GM10248 (cell line): ENCODE measurements at regions not wholly inside any gene's neighbourhood (a gene's known extent, or its start where the extent isn't known, plus 50 kb on each side); places are given as distances from the start of the nearest gene placed in this dataset.

Experiments used
- CTCF ChIA-PET: fragments of 300-600 bp; sonication (Branson Sonifier 250); formaldehyde crosslinking; extraction: SDS; loops from one replicate; lab custom pipeline; 2021; ENCODE audit warnings: antibody characterized with exemption; lab: Yijun Ruan, JAX
- POLR2A ChIA-PET: fragments of 350-650 bp; sonication (Branson Sonifier 250); formaldehyde crosslinking; extraction: SDS; loops from one replicate; lab custom pipeline; 2020; ENCODE audit warnings: antibody characterized with exemption; lab: Yijun Ruan, JAX
- DNase-seq: peaks from one replicate; pipeline ENCODE4 v3.0.0; 2012; ENCODE audit errors: extremely low spot score
- CTCF ChIP-seq: IDR thresholded peaks from 2 replicates; pipeline ENCODE4 v1.5.1; 2012; ENCODE audit warnings: mild to moderate bottlenecking, low read depth; ENCODE audit errors: extremely low read depth, missing control alignments, control extremely low read depth

DNA sequence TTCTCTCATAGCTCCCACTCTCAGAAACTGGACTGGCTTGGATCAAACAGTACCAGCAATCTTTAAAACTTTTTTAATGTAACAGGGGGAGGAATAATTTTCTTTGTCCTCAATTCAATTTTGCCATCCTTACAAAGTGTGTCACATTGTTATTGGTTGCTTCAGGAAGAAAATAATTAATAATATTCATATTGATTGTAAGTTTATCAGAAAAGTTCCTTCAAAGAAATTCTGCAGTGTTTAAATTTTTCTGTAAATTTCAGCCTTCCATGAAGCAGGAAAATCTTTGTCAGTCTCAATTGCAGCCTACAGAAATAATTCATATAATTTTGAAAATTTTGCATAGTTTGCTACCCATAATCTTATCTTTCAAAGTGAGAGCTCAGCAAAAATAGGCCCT is 1119.1 kb upstream of the ATXN7L3B start:
- no peak for TF ChIP-seq CTCF
- ChIA-PET POLR2A (no interaction called here), CTCF (no interaction called here)
- DNase-seq = no peak

- DNase-seq = no peak
- ChIA-PET POLR2A (no interaction called here), CTCF (interaction anchor here (0.9 to 1.9 kb wide), 4 partner anchors 8 to 31 kb away, joined by 3 to 4 read pairs (median 3); no protein-coding TSS in a partner anchor)
- TF ChIP-seq CTCF = no peak
These were observed 1115.8 kb upstream of the ATXN7L3B start for GRCh38 chr12:73421832-73422231.

DNA sequence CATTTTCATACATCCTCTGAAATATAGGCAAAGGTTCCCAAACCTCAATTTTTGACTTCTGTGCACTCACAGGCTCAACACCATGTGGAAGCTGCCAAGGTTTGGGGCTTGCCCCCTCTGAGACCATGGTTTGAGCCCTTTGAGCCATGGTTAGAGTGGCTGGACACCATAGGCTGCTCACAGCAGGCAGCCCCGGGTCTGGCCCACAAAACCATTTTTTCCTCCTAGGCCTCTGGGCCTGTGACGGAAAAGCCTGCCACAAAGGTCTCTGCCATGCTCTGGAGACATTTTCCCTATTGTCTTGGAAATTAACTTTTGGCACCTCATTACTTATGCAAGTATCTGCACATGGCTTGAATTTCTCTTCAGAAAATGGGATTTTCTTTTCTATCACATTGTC is 1113.2 kb upstream of the ATXN7L3B start:
- DNase-seq = no peak
- ChIA-PET POLR2A (no interaction called here), CTCF (no interaction called here)
- TF ChIP-seq CTCF = no peak

GRCh38 chr12:73445658-73446324 is 1091.8 kb upstream of the ATXN7L3B start:
- ChIA-PET CTCF (no interaction called here), POLR2A (no interaction called here)
- DNase-seq = no peak
- TF ChIP-seq CTCF = no peak

DNA sequence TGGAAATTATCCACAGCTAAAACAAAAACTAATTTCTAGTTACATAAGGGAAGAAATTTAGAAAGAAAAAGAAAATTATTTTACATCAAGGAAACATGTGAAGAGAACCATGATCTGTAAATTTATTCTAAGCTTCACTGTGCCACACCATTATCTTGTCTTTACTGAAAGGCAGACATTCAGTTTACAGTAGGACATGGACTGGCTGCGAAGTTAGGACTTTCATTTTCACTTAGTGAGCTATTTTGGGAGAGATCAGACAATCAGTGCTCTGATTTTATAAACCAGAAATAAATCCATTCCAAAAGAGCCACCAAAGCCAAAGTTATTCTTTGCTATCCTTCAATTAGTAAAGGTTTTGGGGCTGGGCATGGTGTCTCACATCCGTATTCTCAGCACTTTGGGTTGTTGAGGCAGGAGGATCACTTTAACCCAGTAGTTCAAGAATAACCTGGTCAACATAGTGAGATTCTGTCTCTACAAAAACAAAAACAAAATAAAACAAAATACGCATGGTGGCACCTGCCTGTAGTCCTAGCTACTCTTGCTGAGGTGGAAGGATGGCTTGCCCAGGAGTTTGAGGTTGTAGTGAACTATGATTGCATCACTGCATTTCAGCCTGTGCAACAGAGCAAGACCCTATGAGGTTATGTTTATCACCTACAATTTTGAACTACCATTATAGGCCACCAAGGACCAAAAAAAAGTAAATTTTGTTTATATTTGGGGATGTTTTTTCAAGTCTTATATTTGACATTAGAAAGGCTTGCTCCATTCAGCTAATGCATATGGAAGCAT is 1084.8 kb upstream of the ATXN7L3B start:
- POLR2A ChIA-PET = no interaction called here
- DNase-seq = no peak
- no peak for TF ChIP-seq CTCF
- CTCF ChIA-PET = interaction anchor here (0.7 kb wide), 1 partner anchor 31 kb away, joined by 3 read pairs; no protein-coding TSS in a partner anchor

- ChIA-PET CTCF (no interaction called here), POLR2A (no interaction called here)
- DNase-seq = no peak
- no peak for TF ChIP-seq CTCF
These were observed 1077.4 kb upstream of the ATXN7L3B start for GRCh38 chr12:73460212-73460611.
